ENCODE measurements at regions not wholly inside any gene's neighbourhood (a gene's known extent, or its start where the extent isn't known, plus 50 kb on each side); places are given as distances from the start of the nearest gene placed in this dataset.
"Not testable (repeated sequence)": the region's sequence is repeated elsewhere in the genome, so short reads cannot be mapped to it uniquely, and the experiment has no call there.

DNA sequence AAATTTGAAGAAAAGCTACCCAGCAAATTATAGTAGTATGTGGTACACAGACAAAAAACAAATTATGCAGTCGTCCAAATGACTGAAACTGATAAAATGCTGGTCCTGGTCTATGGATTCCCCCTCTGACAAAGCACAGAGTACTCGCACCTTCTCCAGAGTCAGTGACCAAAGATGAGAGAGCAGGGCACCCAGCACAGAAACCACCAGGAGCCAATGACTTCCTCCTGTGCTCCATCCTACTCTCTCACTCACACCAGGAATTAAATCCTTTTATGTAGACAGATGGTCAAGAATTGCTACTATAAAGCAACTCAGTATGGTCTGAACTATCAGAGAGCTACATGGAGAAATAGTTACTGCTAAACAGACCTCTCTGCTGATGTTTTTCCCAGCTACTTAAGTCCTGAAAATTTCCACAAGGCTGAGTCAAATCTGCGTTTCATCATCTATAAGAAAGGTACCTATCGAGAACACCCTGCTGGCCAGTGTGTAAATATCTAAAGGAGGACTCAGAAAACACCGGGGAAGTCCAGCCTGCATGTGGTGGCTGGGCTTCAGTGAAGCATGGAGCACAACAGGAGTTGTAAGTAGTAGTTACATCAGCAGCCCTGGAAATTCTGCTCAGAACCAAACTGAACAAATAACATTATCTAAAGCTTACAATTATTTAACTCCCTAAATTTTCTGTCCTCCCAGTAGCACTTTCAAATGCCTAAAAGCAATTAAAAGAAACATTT lies 84.5 kb upstream of the FBXO28 start:
- DNase-seq (ENCODE audit: low read depth in 2 of 3, low spot score in 1 of 3) = not testable (repeated sequence)

- DNase-seq (ENCODE audit: low read depth in 2 of 3, low spot score in 1 of 3) = not testable (repeated sequence)
These were observed 85.1 kb upstream of the FBXO28 start for GRCh38 chr1:224028802-224029201.

- not testable (repeated sequence) for DNase-seq (ENCODE audit: low read depth in 2 of 3, low spot score in 1 of 3)
These were observed 90.8 kb upstream of the FBXO28 start for GRCh38 chr1:224023122-224023521.

DNA sequence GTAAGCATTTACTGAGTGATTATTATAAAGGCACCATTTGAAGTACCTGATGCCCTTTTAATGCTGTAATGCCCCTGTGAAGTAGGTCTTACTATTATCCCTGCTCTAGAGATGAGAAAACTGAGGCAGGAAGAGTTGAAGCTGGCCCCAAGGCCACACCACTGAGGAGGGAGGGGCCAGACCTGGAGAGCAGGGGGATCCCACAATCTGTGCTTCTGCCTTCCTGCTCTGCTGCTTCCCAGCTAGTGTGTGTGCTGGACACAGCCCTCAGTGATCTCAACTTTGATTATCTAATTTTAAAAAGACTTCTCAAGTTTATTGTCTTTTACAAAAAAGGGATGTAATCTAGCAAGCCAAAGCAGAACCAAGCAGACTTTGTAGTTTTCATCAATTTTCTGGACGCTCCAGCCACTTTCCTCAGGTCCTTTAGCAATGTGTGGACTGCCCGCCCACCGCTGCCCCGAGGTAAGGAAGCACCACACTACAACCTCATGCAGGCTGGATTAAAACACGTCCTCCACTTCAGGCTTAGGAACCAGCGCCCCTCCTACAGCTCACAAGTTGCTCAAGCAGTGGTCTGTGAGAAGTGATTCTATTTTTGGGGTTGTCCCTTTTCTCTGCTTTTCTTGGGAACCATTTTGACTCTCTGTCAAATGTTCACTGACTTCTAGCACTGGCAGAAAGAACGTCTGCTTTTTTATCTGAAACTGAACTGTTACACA lies 91.5 kb upstream of the FBXO28 start:
- not testable (repeated sequence) for DNase-seq (ENCODE audit: low read depth in 2 of 3, low spot score in 1 of 3)

- DNase-seq (ENCODE audit: low read depth in 2 of 3, low spot score in 1 of 3) = not testable (repeated sequence)
These were observed 94.0 kb upstream of the FBXO28 start for GRCh38 chr1:224019866-224020265.

- not testable (repeated sequence) for DNase-seq (ENCODE audit: low read depth in 2 of 3, low spot score in 1 of 3)
These were observed 98.1 kb upstream of the FBXO28 start for GRCh38 chr1:224015782-224016181.

DNA sequence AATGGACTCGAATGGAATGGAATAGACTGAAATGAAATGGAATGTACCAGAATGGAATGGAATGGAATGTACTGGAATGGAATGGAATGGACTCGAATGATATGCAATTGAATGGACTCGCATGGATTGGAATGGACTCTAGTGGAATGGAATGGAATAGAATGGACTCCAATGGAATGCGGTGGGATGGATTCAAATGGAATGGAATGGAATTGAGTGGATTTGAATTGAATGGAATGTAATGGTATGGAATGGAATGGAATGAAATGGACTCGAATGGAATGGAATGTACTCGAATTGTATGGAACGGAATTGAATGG lies 99.6 kb upstream of the FBXO28 start:
- DNase-seq (ENCODE audit: low read depth in 2 of 3, low spot score in 1 of 3) = no peak

GRCh38 chr1:224013626-224014329 lies 100.1 kb upstream of the FBXO28 start:
- DNase-seq (ENCODE audit: low read depth in 2 of 3, low spot score in 1 of 3) = not testable (repeated sequence)

GRCh38 chr1:224012807-224013434 lies 101.0 kb upstream of the FBXO28 start:
- not testable (repeated sequence) for DNase-seq (ENCODE audit: low read depth in 2 of 3, low spot score in 1 of 3)

- not testable (repeated sequence) for DNase-seq (ENCODE audit: low read depth in 2 of 3, low spot score in 1 of 3)
These were observed 101.7 kb upstream of the FBXO28 start for GRCh38 chr1:224012162-224012561.

DNA sequence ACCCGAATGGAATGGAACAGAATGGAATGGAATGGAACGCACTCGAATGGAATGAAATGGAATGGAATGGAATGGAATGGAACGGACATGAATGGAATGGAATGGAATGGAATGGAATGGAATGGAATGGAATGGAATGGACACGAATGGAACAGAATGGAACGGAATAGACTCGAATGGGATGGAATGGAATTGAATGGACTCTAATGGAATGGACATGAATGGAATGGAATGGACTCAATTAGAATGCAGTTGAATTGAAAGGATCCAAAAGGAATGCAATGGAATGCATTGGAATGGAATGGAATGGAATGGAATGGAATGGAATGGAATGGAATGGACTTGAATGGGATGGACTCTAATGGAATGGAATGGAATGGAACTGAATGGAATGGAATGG lies 102.2 kb upstream of the FBXO28 start:
- not testable (repeated sequence) for DNase-seq (ENCODE audit: low read depth in 2 of 3, low spot score in 1 of 3)

DNA sequence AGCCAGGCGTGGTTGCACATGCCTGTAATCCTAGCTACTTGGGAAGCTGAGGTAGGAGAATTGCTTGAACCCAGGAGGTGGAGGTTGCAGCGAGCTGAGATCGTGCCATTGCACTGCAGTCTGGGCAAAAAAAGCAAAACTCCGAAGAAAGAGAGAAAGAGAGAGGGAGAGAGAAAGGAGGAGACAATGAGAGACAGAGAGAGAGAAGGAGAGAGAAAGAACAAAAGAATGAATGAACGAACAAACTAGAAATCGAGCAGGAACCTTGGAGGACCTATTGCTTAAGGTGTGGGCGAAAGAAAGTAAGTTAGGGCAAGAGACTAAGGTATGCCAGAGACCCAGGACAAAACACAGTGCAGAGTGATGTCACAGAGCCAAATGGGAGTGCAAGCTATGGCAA lies 102.8 kb upstream of the FBXO28 start:
- DNase-seq (ENCODE audit: low read depth in 2 of 3, low spot score in 1 of 3) = not testable (repeated sequence)

DNA sequence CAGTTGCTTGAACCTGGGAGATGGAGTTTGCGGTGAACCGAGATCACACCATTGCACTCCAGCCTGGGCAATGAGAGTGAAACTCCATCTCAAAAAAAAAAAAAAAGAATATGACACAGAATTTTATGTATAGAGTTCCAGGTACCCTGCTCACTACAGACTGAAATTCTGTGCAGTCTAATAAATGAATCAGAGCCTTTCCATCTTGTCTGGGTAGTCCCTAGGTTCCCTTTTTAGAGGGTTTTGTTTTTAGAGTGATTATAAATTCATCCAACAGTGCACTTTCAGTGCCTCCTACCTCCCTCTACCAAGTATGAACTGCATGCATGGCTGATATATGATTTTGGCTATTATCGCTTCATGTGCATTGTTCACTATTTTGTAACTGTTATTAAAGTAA lies 107.9 kb upstream of the FBXO28 start:
- DNase-seq (ENCODE audit: low read depth in 2 of 3, low spot score in 1 of 3) = not testable (repeated sequence)

- peak in 2 of 3 donors; percentile 20 to 27 for DNase-seq (ENCODE audit: low read depth in 2 of 3, low spot score in 1 of 3)
These were observed 109.2 kb upstream of the FBXO28 start for GRCh38 chr1:224004552-224005315.

DNA sequence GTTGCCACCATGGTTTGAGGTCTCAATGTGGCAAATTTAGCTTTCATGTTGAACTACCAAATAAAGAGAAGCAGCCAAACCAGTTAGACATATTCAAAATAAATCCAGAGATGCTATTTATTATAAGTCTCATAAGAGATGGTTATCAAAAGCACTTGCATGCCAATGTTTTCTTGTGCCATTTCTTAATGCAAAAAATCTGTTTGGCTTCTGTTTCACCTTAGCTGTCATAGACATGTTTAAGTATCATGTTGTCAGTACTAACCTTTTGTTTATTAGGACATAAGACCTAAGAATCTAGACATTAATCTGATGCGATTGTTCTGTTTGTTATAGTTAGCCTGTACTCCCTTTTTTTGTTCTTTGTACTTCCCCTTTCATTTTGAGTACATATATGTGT lies 110.0 kb upstream of the FBXO28 start:
- not testable (repeated sequence) for DNase-seq (ENCODE audit: low read depth in 2 of 3, low spot score in 1 of 3)

GRCh38 chr1:224001757-224002156 lies 112.2 kb upstream of the FBXO28 start:
- not testable (repeated sequence) for DNase-seq (ENCODE audit: low read depth in 2 of 3, low spot score in 1 of 3)

DNA sequence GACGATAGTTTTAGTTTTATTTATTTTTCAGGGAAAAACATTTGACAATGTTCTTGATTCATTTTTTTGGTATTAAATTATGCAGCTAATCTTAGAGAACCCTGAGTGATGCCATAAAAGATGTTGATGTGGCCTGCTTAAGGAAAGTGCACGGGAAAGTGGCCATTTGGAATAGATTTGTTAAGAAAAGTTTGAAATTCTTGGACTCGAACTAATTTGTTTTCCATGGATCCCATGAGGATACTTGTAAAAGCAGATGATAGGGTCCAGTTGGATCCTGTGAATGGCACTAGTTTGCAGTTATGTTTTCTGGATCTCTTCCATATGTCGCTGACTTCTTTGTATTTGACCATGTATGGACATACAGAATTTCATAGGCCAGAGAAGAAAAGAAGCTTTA lies 114.2 kb upstream of the FBXO28 start:
- DNase-seq (ENCODE audit: low read depth in 2 of 3, low spot score in 1 of 3) = not testable (repeated sequence)

DNA sequence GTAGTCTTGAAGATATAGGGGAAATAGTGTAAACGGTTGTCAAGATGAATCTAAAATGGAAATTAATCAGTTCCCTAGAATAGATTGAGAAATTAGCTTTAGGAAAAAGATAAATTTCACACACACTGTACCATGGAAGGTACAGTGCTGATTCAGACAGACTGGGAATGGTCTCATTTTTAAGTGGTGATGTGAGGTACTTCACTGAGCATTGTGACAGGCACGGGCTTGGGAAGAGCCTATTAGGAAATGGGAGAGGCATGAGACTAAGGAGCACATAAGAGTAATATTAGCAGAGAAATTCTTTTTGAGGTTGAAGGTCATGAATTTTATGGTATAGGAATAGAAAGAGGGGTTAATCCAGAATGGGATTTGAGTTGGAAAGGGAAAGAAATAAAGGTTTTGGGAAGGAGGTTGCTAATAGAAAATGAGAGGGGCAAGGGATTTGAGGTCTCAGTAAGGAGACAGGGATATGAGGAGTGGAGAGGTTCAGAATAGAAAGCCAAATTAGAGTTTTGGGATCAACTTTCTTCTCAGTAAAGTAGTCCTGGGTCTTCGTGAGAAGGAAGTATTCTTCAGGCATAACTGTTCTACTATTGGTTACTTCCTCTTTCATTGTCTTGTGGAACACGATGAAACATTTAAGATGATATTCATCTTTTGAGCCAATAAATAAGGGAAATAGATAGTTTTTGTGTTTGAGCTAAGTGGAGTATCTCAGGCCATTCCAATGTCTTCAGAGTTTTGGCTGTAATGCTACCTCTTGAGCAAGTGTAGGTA lies 115.0 kb upstream of the FBXO28 start:
- DNase-seq (ENCODE audit: low read depth in 2 of 3, low spot score in 1 of 3) = not testable (repeated sequence)

DNA sequence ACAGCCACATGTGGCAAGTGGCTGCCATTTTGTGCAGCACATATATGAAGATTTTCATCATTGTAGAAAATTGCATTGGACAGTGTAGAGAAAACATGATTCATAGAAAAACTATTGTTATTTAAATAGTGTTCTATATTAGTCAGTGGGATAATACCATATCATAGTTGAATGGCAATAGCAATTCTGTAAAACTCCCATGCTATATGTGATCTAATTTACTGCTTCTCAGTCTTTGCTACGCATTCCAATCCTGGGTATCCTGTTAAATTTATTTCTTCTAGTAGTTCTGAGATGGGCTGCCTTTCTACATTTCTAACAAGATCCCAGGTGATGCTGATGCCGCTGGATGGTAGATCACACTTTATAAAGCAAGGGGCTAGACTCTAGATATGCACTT lies 117.5 kb upstream of the FBXO28 start:
- DNase-seq (ENCODE audit: low read depth in 2 of 3, low spot score in 1 of 3) = not testable (repeated sequence)

Measured in stimulated activated CD4-positive, alpha-beta T cell treated with anti-CD3 and anti-CD28 coated beads, Interleukin-12 subunit alpha, Interleukin-12 subunit beta, amount 100 ng/mL, for 48 hours (primary cell).